Thyroid gland (tissue), 4 donors: ENCODE measurements at regions not wholly inside any gene's neighbourhood (a gene's known extent, or its start where the extent isn't known, plus 50 kb on each side); places are given as distances from the start of the nearest gene placed in this dataset.

ENCODE experiments used
- DNase-seq, 2 donors: peaks; one replicate each; pipeline ENCODE4 v3.0.0-alpha.2; 2019
- H3K27ac ChIP-seq, 3 donors: fragments of 200-600 bp; sonication (generic); 1 replicate in 2 of 3; 2 replicates in 1 of 3; pipeline ENCODE4 v1.5.1; 2016 to 2019; ENCODE audit warnings: mild to moderate bottlenecking in 1 of 3, moderate library complexity in 1 of 3
- H3K27me3 ChIP-seq: fragments of 200-600 bp; sonication (generic); one replicate; pipeline ENCODE4 v1.5.1; 2019
- H3K36me3 ChIP-seq, 2 donors: fragments of 200-600 bp; sonication (generic); one replicate each; pipeline ENCODE4 v1.5.1; 2016 to 2019
- H3K4me1 ChIP-seq, 2 donors: fragments of 200-600 bp; sonication (generic); one replicate each; pipeline ENCODE4 v1.5.1; 2017 to 2019
- H3K4me3 ChIP-seq, 3 donors: fragments of 200-600 bp; sonication (generic); replicated peaks in 1 of 3; 1 replicate in 2 of 3; 2 replicates in 1 of 3; pipeline ENCODE4 v1.5.1; 2016; ENCODE audit warnings: mild to moderate bottlenecking in 1 of 3
- H3K9me3 ChIP-seq: fragments of 200-600 bp; sonication (generic); one replicate; pipeline ENCODE4 v1.5.1; 2017
- CTCF ChIP-seq, 6 experiments: fragments of 200-600 bp in 3 of 6; fragments of 450-650 bp in 3 of 6; sonication (generic) in 3 of 6; IDR thresholded peaks; one replicate each; pipeline ENCODE4 v1.5.1; 2016 to 2019; ENCODE audit warnings: antibody characterized with exemption in 6 of 6, mild to moderate bottlenecking in 2 of 6, inconsistent platforms in 1 of 6, moderate library complexity in 1 of 6
- POLR2A ChIP-seq, 2 donors: fragments of 450-650 bp; IDR thresholded peaks; one replicate each; pipeline ENCODE4 v1.6.1; 2017; ENCODE audit warnings: antibody characterized with exemption in 2 of 2, mild to moderate bottlenecking in 2 of 2, moderate library complexity in 1 of 2
- WGBS, 2 donors: methylation state at CpG; one replicate each; pipeline ENCODE4 v1.1.5; 2017; 5-methylcytosine and 5-hydroxymethylcytosine counted together
- intact Hi-C: fragments of 100-400 bp; cut with DNase I; formaldehyde crosslinking; loops from one replicate; pipeline ENCODE4 v1.15.1; 2023

- Histone ChIP-seq H3K27me3 (no peaks in the 10 kb centered on the region), H3K36me3 (no peaks in the 10 kb centered on the region), H3K4me3 (no peak overlapping the region), H3K4me1 (no peaks in the 10 kb centered on the region), H3K27ac (no peak overlapping the region), H3K9me3 (no peaks in the 10 kb centered on the region)
- TF ChIP-seq CTCF (IDR thresholded peaks at IDR 0.05), result no peak
- no peak for TF ChIP-seq POLR2A (IDR thresholded peaks at IDR 0.05)
- DNase-seq, result no peak
- intact Hi-C loops, result no loop called here
- 60 to 64% methylated on average over 2 of the region's 2 CpGs for WGBS, 2 donors
Measured at GRCh38 chr20:55478724-55479450, 526.4 kb downstream of the CBLN4 start.

GRCh38 chr20:55472704-55473103, 532.6 kb downstream of the CBLN4 start:
- H3K4me3 ChIP-seq, result no peak overlapping the region
- intact Hi-C loops, result no loop called here
- H3K9me3 ChIP-seq, result no peaks in the 10 kb centered on the region
- 62 to 70% methylated on average over 4 of the region's 4 CpGs for WGBS, 2 donors
- no peak overlapping the region for H3K27ac ChIP-seq
- TF ChIP-seq POLR2A (IDR thresholded peaks at IDR 0.05) (no peak), CTCF (IDR thresholded peaks at IDR 0.05) (no peak)
- no peaks in the 10 kb centered on the region for H3K36me3 ChIP-seq
- H3K27me3 ChIP-seq, result no peaks in the 10 kb centered on the region
- no peak for DNase-seq
- H3K4me1 ChIP-seq, result no peaks in the 10 kb centered on the region

GRCh38 chr20:55471052-55472006, 534.0 kb downstream of the CBLN4 start:
- Histone ChIP-seq H3K4me3 (no peak overlapping the region), H3K4me1 (no peaks in the 10 kb centered on the region), H3K9me3 (no peaks in the 10 kb centered on the region), H3K27me3 (no peaks in the 10 kb centered on the region), H3K27ac (no peak overlapping the region), H3K36me3 (no peaks in the 10 kb centered on the region)
- intact Hi-C loops, result no loop called here
- no peak for TF ChIP-seq POLR2A (IDR thresholded peaks at IDR 0.05)
- WGBS, 2 donors, result 46 to 48% methylated on average over 7 of the region's 7 CpGs
- DNase-seq, result no peak

- no peak overlapping the region for H3K27ac ChIP-seq
- intact Hi-C loops, result no loop called here
- H3K4me3 ChIP-seq, result no peak overlapping the region
- no peaks in the 10 kb centered on the region for H3K4me1 ChIP-seq
- no peaks in the 10 kb centered on the region for H3K9me3 ChIP-seq
- no peaks in the 10 kb centered on the region for H3K36me3 ChIP-seq
- WGBS, 2 donors, result 81 to 82% methylated on average over 2 of the region's 2 CpGs
- DNase-seq, result no peak
- H3K27me3 ChIP-seq, result no peaks in the 10 kb centered on the region
- no peak for TF ChIP-seq CTCF (IDR thresholded peaks at IDR 0.05)
- TF ChIP-seq POLR2A (IDR thresholded peaks at IDR 0.05), result no peak
Measured at GRCh38 chr20:55469074-55469473, 536.2 kb downstream of the CBLN4 start.

GRCh38 chr20:55461519-55461918, 543.8 kb downstream of the CBLN4 start:
- DNase-seq, result no peak
- H3K27ac ChIP-seq, result no peak overlapping the region
- H3K36me3 ChIP-seq, result no peaks in the 10 kb centered on the region
- intact Hi-C loops, result no loop called here
- WGBS, 2 donors, result 89 to 95% methylated on average over 8 of the region's 8 CpGs
- H3K4me3 ChIP-seq, result no peak overlapping the region
- no peaks in the 10 kb centered on the region for H3K27me3 ChIP-seq
- no peaks in the 10 kb centered on the region for H3K4me1 ChIP-seq
- H3K9me3 ChIP-seq, result no peaks in the 10 kb centered on the region
- TF ChIP-seq POLR2A (IDR thresholded peaks at IDR 0.05) (no peak), CTCF (IDR thresholded peaks at IDR 0.05) (no peak)
